DMS153 (cell line): ENCODE measurements at regions not wholly inside any gene's neighbourhood (a gene's known extent, or its start where the extent isn't known, plus 50 kb on each side); places are given as distances from the start of the nearest gene placed in this dataset.
"Not testable (repeated sequence)": the region's sequence is repeated elsewhere in the genome, so short reads cannot be mapped to it uniquely, and the experiment has no call there.

ENCODE experiments used
- DNase-seq: peaks from one replicate; lab custom pipeline; 2025; lab: John Stamatoyannopoulos, UW

- no peak for DNase-seq
Observed at GRCh38 chr6:119874381-119874780, 524.8 kb upstream of the MAN1A1 start.

GRCh38 chr6:119873107-119873506 lies 523.5 kb upstream of the MAN1A1 start:
- no peak for DNase-seq

- no peak for DNase-seq
Observed at GRCh38 chr6:119871520-119871919, 522.0 kb upstream of the MAN1A1 start.

- no peak for DNase-seq
Observed at GRCh38 chr6:119865466-119866350, 516.1 kb upstream of the MAN1A1 start.

GRCh38 chr6:119862719-119863118 lies 513.2 kb upstream of the MAN1A1 start:
- DNase-seq: no peak

GRCh38 chr6:119858901-119859300 lies 509.3 kb upstream of the MAN1A1 start:
- no peak for DNase-seq

GRCh38 chr6:119856136-119856535 lies 506.6 kb upstream of the MAN1A1 start:
- no peak for DNase-seq

GRCh38 chr6:119848696-119849095 lies 499.1 kb upstream of the MAN1A1 start:
- no peak for DNase-seq

- no peak for DNase-seq
Observed at GRCh38 chr6:119845161-119845560, 495.6 kb upstream of the MAN1A1 start.

- DNase-seq: no peak
Observed at GRCh38 chr6:119844387-119844786, 494.8 kb upstream of the MAN1A1 start.

- no peak for DNase-seq
Observed at GRCh38 chr6:119842191-119842590, 492.6 kb upstream of the MAN1A1 start.

GRCh38 chr6:119838043-119838442 lies 488.5 kb upstream of the MAN1A1 start:
- DNase-seq: no peak

- DNase-seq: no peak
Observed at GRCh38 chr6:119834418-119834817, 484.9 kb upstream of the MAN1A1 start.

GRCh38 chr6:119832411-119832810 lies 482.9 kb upstream of the MAN1A1 start:
- no peak for DNase-seq

GRCh38 chr6:119830494-119831295 lies 481.1 kb upstream of the MAN1A1 start:
- peak; percentile 8 for DNase-seq

GRCh38 chr6:119830069-119830468 lies 480.5 kb upstream of the MAN1A1 start:
- no peak for DNase-seq

GRCh38 chr6:119829499-119829898 lies 479.9 kb upstream of the MAN1A1 start:
- DNase-seq: not testable (repeated sequence)

- DNase-seq: no peak
Observed at GRCh38 chr6:119829006-119829405, 479.4 kb upstream of the MAN1A1 start.

GRCh38 chr6:119821380-119821779 lies 471.8 kb upstream of the MAN1A1 start:
- peak; percentile 32 for DNase-seq

- no peak for DNase-seq
Observed at GRCh38 chr6:119818876-119819275, 469.3 kb upstream of the MAN1A1 start.

GRCh38 chr6:119814609-119815400 lies 465.2 kb upstream of the MAN1A1 start:
- no peak for DNase-seq

GRCh38 chr6:119802464-119802863 lies 452.9 kb upstream of the MAN1A1 start:
- no peak for DNase-seq
